Upper lobe of right lung (tissue), 1 donor: ENCODE measurements at regions not wholly inside any gene's neighbourhood (a gene's known extent, or its start where the extent isn't known, plus 50 kb on each side); places are given as distances from the start of the nearest gene placed in this dataset.

ENCODE experiments used
- ATAC-seq: fragments of 200-7000 bp; cut with Tn5 transposase; one replicate; pipeline ENCODE4 v1.9.1; 2020; ENCODE audit warnings: mild to moderate bottlenecking, moderate library complexity
- DNase-seq: peaks from one replicate; pipeline ENCODE4 v3.0.0-alpha.2; 2020
- H3K27ac ChIP-seq: fragments of 200-600 bp; one replicate; pipeline ENCODE4 v1.8.0; 2022
- H3K27me3 ChIP-seq: fragments of 200-600 bp; one replicate; pipeline ENCODE4 v1.8.0; 2022; ENCODE audit warnings: mild to moderate bottlenecking
- H3K36me3 ChIP-seq: fragments of 200-600 bp; one replicate; pipeline ENCODE4 v1.8.0; 2022
- H3K4me1 ChIP-seq: fragments of 200-600 bp; one replicate; pipeline ENCODE4 v1.8.0; 2022
- H3K4me3 ChIP-seq: fragments of 200-600 bp; one replicate; pipeline ENCODE4 v1.8.0; 2022; ENCODE audit warnings: mild to moderate bottlenecking
- H3K9me3 ChIP-seq: fragments of 200-600 bp; one replicate; pipeline ENCODE4 v1.8.0; 2022
- intact Hi-C: fragments of 100-400 bp; cut with DNase I; formaldehyde crosslinking; loops from one replicate; pipeline ENCODE4 v1.11.0; 2022
- TF ChIP-seq, protein P1 (sequence below): fragments of 200-600 bp; IDR thresholded peaks from one replicate; pipeline ENCODE4 v1.8.0; 2022; ENCODE audit warnings: antibody characterized with exemption
- donor health status: DM: no; HTN: yes; CAD: no; lungs with severe emphysema.

DNA sequence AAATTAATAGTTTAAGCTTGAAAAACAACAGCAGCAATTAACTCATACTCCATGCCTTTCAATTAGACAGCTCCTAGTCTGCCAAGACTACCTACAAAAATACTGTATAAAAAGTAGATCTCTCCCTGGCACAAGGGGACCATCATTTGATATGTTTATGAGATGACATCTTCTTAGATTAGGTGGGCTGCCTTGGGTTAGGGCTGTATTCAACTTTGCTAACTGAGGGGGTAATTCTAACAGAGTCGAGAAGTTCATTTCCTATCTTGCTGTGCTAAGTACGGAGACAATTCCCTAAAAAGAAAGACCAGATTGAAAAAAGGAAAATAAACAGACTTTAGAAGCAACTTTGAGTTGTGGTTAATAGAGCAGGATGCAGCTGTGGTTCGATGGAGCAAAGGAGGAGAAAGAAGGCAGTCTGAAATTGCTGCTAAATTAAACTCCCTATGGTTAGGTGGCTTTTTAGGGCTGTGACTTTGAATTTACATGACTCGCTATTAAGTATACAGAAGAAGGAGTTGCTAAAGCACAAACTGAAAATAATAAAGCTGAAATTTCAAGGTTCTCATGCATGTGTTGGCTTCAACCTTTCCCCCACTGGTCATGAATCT lies 75.4 kb downstream of the CDC7 start:
- Histone ChIP-seq H3K4me1 (peaks cover 12% of the 10 kb centered on the region), H3K9me3 (no peaks in the 10 kb centered on the region), H3K27me3 (no peaks in the 10 kb centered on the region), H3K36me3 (no peaks in the 10 kb centered on the region), H3K27ac (no peak overlapping the region), H3K4me3 (no peak overlapping the region)
- TF ChIP-seq, protein P1, sequence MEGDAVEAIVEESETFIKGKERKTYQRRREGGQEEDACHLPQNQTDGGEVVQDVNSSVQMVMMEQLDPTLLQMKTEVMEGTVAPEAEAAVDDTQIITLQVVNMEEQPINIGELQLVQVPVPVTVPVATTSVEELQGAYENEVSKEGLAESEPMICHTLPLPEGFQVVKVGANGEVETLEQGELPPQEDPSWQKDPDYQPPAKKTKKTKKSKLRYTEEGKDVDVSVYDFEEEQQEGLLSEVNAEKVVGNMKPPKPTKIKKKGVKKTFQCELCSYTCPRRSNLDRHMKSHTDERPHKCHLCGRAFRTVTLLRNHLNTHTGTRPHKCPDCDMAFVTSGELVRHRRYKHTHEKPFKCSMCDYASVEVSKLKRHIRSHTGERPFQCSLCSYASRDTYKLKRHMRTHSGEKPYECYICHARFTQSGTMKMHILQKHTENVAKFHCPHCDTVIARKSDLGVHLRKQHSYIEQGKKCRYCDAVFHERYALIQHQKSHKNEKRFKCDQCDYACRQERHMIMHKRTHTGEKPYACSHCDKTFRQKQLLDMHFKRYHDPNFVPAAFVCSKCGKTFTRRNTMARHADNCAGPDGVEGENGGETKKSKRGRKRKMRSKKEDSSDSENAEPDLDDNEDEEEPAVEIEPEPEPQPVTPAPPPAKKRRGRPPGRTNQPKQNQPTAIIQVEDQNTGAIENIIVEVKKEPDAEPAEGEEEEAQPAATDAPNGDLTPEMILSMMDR = no peak
- ATAC-seq (no peak), DNase-seq (no peak)
- intact Hi-C loops = no loop called here

- Histone ChIP-seq H3K36me3 (no peaks in the 10 kb centered on the region), H3K9me3 (no peaks in the 10 kb centered on the region), H3K27ac (no peak overlapping the region), H3K4me1 (no peaks in the 10 kb centered on the region), H3K4me3 (no peak overlapping the region), H3K27me3 (no peaks in the 10 kb centered on the region)
- intact Hi-C loops = no loop called here
- no peak for DNase-seq
- peak; percentile 82 for ATAC-seq
- TF ChIP-seq, protein P1 = no peak
Observed at GRCh38 chr1:91578320-91579109, 77.9 kb downstream of the CDC7 start.

GRCh38 chr1:91579658-91580228 lies 79.1 kb downstream of the CDC7 start:
- no peaks in the 10 kb centered on the region for H3K27me3 ChIP-seq
- H3K27ac ChIP-seq = no peak overlapping the region
- intact Hi-C loops = no loop called here
- no peak for DNase-seq
- H3K4me1 ChIP-seq = no peaks in the 10 kb centered on the region
- TF ChIP-seq, protein P1 = no peak
- H3K4me3 ChIP-seq = no peak overlapping the region
- no peaks in the 10 kb centered on the region for H3K36me3 ChIP-seq
- H3K9me3 ChIP-seq = no peaks in the 10 kb centered on the region
- ATAC-seq = no peak

- ATAC-seq (no peak), DNase-seq (no peak)
Observed at GRCh38 chr1:91582431-91582921, 81.8 kb downstream of the CDC7 start.

GRCh38 chr1:91583326-91583755 lies 82.7 kb downstream of the CDC7 start:
- H3K27ac ChIP-seq = no peak overlapping the region
- no peaks in the 10 kb centered on the region for H3K4me1 ChIP-seq
- no peaks in the 10 kb centered on the region for H3K36me3 ChIP-seq
- no peaks in the 10 kb centered on the region for H3K27me3 ChIP-seq
- no peaks in the 10 kb centered on the region for H3K9me3 ChIP-seq
- no peak overlapping the region for H3K4me3 ChIP-seq
- intact Hi-C loops = no loop called here
- ATAC-seq = no peak
- TF ChIP-seq, protein P1 = no peak
- DNase-seq = no peak

More at GRCh38 chr1:91582431-91582921, 81.8 kb downstream of the CDC7 start:
- H3K27me3 ChIP-seq = no peaks in the 10 kb centered on the region
- H3K9me3 ChIP-seq = no peaks in the 10 kb centered on the region
- H3K36me3 ChIP-seq = no peaks in the 10 kb centered on the region
- H3K27ac ChIP-seq = no peak overlapping the region
- intact Hi-C loops = no loop called here
- H3K4me1 ChIP-seq = no peaks in the 10 kb centered on the region
- H3K4me3 ChIP-seq = no peak overlapping the region
- TF ChIP-seq, protein P1 = no peak
